ENCODE measurements at regions not wholly inside any gene's neighbourhood (a gene's known extent, or its start where the extent isn't known, plus 50 kb on each side); places are given as distances from the start of the nearest gene placed in this dataset.

- H3K9me3 ChIP-seq (ENCODE audit: control insufficient read depth in 2 of 3, insufficient read depth in 1 of 3, low read length in 3 of 3) = peaks cover 0 to 16% (median 0%) of the 10 kb centered on the region in 3 donors
- TF ChIP-seq, protein P1, sequence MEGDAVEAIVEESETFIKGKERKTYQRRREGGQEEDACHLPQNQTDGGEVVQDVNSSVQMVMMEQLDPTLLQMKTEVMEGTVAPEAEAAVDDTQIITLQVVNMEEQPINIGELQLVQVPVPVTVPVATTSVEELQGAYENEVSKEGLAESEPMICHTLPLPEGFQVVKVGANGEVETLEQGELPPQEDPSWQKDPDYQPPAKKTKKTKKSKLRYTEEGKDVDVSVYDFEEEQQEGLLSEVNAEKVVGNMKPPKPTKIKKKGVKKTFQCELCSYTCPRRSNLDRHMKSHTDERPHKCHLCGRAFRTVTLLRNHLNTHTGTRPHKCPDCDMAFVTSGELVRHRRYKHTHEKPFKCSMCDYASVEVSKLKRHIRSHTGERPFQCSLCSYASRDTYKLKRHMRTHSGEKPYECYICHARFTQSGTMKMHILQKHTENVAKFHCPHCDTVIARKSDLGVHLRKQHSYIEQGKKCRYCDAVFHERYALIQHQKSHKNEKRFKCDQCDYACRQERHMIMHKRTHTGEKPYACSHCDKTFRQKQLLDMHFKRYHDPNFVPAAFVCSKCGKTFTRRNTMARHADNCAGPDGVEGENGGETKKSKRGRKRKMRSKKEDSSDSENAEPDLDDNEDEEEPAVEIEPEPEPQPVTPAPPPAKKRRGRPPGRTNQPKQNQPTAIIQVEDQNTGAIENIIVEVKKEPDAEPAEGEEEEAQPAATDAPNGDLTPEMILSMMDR (IDR thresholded peaks at IDR 0.05; ENCODE audit: borderline replicate concordance, extremely low read depth, insufficient read depth) = no peak
- no peak for FAIRE-seq
These were observed 178.5 kb upstream of the DAAM1 start for GRCh38 chr14:59009967-59010366.

GRCh38 chr14:59013672-59014298 lies 174.7 kb upstream of the DAAM1 start:
- TF ChIP-seq, protein P1 (IDR thresholded peaks at IDR 0.05; ENCODE audit: borderline replicate concordance, extremely low read depth, insufficient read depth) = no peak
- H3K4me1 ChIP-seq (ENCODE audit: control insufficient read depth in 2 of 3, insufficient read depth in 2 of 3, low read depth in 1 of 3, low read length in 3 of 3) = no peaks in the 10 kb centered on the region
- no peak overlapping the region for H3K4me3 ChIP-seq (ENCODE audit: low read length in 3 of 3)
- no peak overlapping the region for H3K27ac ChIP-seq (ENCODE audit: low read depth in 2 of 2, low read length in 2 of 2)
- no peaks in the 10 kb centered on the region for H3K27me3 ChIP-seq (ENCODE audit: control insufficient read depth, insufficient read depth, low read length)
- DNase-seq (no peak), FAIRE-seq (no peak)
- H3K36me3 ChIP-seq (ENCODE audit: control insufficient read depth in 2 of 3, insufficient read depth in 3 of 3, low read length in 3 of 3) = no peaks in the 10 kb centered on the region
- intact Hi-C loops (cut with DNase I) = no loop called here
- H3K9ac ChIP-seq (ENCODE audit: low read length in 3 of 3) = no peak overlapping the region
- peaks cover 0 to 16% (median 0%) of the 10 kb centered on the region in 3 donors for H3K9me3 ChIP-seq (ENCODE audit: control insufficient read depth in 2 of 3, insufficient read depth in 1 of 3, low read length in 3 of 3)

More at GRCh38 chr14:59009967-59010366, 178.5 kb upstream of the DAAM1 start:
- no peaks in the 10 kb centered on the region for H3K4me1 ChIP-seq (ENCODE audit: control insufficient read depth in 2 of 3, insufficient read depth in 2 of 3, low read depth in 1 of 3, low read length in 3 of 3)
- DNase-seq = peak in 1 of 5 donors; percentile 37
- intact Hi-C loops (cut with DNase I) = no loop called here
- H3K9ac ChIP-seq (ENCODE audit: low read length in 3 of 3) = no peak overlapping the region
- H3K36me3 ChIP-seq (ENCODE audit: control insufficient read depth in 2 of 3, insufficient read depth in 3 of 3, low read length in 3 of 3) = no peaks in the 10 kb centered on the region
- no peak overlapping the region for H3K4me3 ChIP-seq (ENCODE audit: low read length in 3 of 3)
- H3K27ac ChIP-seq (ENCODE audit: low read depth in 2 of 2, low read length in 2 of 2) = no peak overlapping the region
- no peaks in the 10 kb centered on the region for H3K27me3 ChIP-seq (ENCODE audit: control insufficient read depth, insufficient read depth, low read length)

GRCh38 chr14:59015482-59015881 lies 173.0 kb upstream of the DAAM1 start:
- TF ChIP-seq, protein P1 (IDR thresholded peaks at IDR 0.05; ENCODE audit: borderline replicate concordance, extremely low read depth, insufficient read depth) = no peak
- FAIRE-seq (no peak), DNase-seq (no peak)
- Histone ChIP-seq H3K9ac (ENCODE audit: low read length in 3 of 3) (no peak overlapping the region), H3K4me1 (ENCODE audit: control insufficient read depth in 2 of 3, insufficient read depth in 2 of 3, low read depth in 1 of 3, low read length in 3 of 3) (no peaks in the 10 kb centered on the region), H3K27ac (ENCODE audit: low read depth in 2 of 2, low read length in 2 of 2) (no peak overlapping the region), H3K9me3 (ENCODE audit: control insufficient read depth in 2 of 3, insufficient read depth in 1 of 3, low read length in 3 of 3) (peaks cover 0 to 13% (median 0%) of the 10 kb centered on the region in 3 donors), H3K4me3 (ENCODE audit: low read length in 3 of 3) (no peak overlapping the region), H3K27me3 (ENCODE audit: control insufficient read depth, insufficient read depth, low read length) (no peaks in the 10 kb centered on the region), H3K36me3 (ENCODE audit: control insufficient read depth in 2 of 3, insufficient read depth in 3 of 3, low read length in 3 of 3) (no peaks in the 10 kb centered on the region)
- intact Hi-C loops (cut with DNase I) = no loop called here

Data from kidney (tissue), 13 donors.